GM21526 (cell line): ENCODE measurements at regions not wholly inside any gene's neighbourhood (a gene's known extent, or its start where the extent isn't known, plus 50 kb on each side); places are given as distances from the start of the nearest gene placed in this dataset.
"Not testable (repeated sequence)": the region's sequence is repeated elsewhere in the genome, so short reads cannot be mapped to it uniquely, and the experiment has no call there.

Experiments
- ATAC-seq: cut with Tn5 transposase; IDR thresholded peaks from one replicate; pipeline ENCODE4 v1.9.1; 2021; ENCODE audit warnings: moderate library complexity; ENCODE audit not compliant: unreplicated experiment, low FRiP score

- no peak for ATAC-seq
Measured at GRCh38 chr1:188729039-188729438, 1748.6 kb downstream of the BRINP3 start.

- ATAC-seq, result no peak
Measured at GRCh38 chr1:188735567-188735966, 1742.1 kb downstream of the BRINP3 start.

GRCh38 chr1:188749275-188749674 lies 1728.4 kb downstream of the BRINP3 start:
- not testable (repeated sequence) for ATAC-seq

GRCh38 chr1:188752027-188752426 lies 1725.6 kb downstream of the BRINP3 start:
- not testable (repeated sequence) for ATAC-seq

GRCh38 chr1:188757747-188758146 lies 1719.9 kb downstream of the BRINP3 start:
- not testable (repeated sequence) for ATAC-seq

GRCh38 chr1:188761226-188761625 lies 1716.4 kb downstream of the BRINP3 start:
- ATAC-seq, result no peak

- no peak for ATAC-seq
Measured at GRCh38 chr1:188762166-188762743, 1715.4 kb downstream of the BRINP3 start.

- ATAC-seq, result no peak
Measured at GRCh38 chr1:188763541-188763940, 1714.1 kb downstream of the BRINP3 start.

- ATAC-seq, result no peak
Measured at GRCh38 chr1:188769181-188769580, 1708.5 kb downstream of the BRINP3 start.

- no peak for ATAC-seq
Measured at GRCh38 chr1:188769936-188770335, 1707.7 kb downstream of the BRINP3 start.

- no peak for ATAC-seq
Measured at GRCh38 chr1:188778578-188778977, 1699.1 kb downstream of the BRINP3 start.

- ATAC-seq, result peak; percentile 95
Measured at GRCh38 chr1:188782220-188782841, 1695.3 kb downstream of the BRINP3 start.

GRCh38 chr1:188794969-188795368 lies 1682.7 kb downstream of the BRINP3 start:
- no peak for ATAC-seq

- not testable (repeated sequence) for ATAC-seq
Measured at GRCh38 chr1:188812153-188812552, 1665.5 kb downstream of the BRINP3 start.

GRCh38 chr1:188812836-188813573 lies 1664.7 kb downstream of the BRINP3 start:
- ATAC-seq, result not testable (repeated sequence)

- ATAC-seq, result no peak
Measured at GRCh38 chr1:188817814-188818213, 1659.8 kb downstream of the BRINP3 start.

GRCh38 chr1:188822248-188822647 lies 1655.4 kb downstream of the BRINP3 start:
- no peak for ATAC-seq

- no peak for ATAC-seq
Measured at GRCh38 chr1:188825471-188825870, 1652.2 kb downstream of the BRINP3 start.

- no peak for ATAC-seq
Measured at GRCh38 chr1:188826800-188827199, 1650.9 kb downstream of the BRINP3 start.

GRCh38 chr1:188827400-188827799 lies 1650.3 kb downstream of the BRINP3 start:
- no peak for ATAC-seq

GRCh38 chr1:188841111-188841696 lies 1636.5 kb downstream of the BRINP3 start:
- not testable (repeated sequence) for ATAC-seq
